Muscle layer of colon (tissue), 2 donors: ENCODE measurements at regions not wholly inside any gene's neighbourhood (a gene's known extent, or its start where the extent isn't known, plus 50 kb on each side); places are given as distances from the start of the nearest gene placed in this dataset.

Source experiments
- H3K27ac ChIP-seq: one replicate; pipeline ENCODE4 v1.7.0; 2013; ENCODE audit warnings: low read depth, mild to moderate bottlenecking, low read length, moderate library complexity
- H3K27me3 ChIP-seq, 2 donors: one replicate each; pipeline ENCODE4 v1.7.0; 2013; ENCODE audit warnings: low read length in 2 of 2, mild to moderate bottlenecking in 2 of 2; ENCODE audit not compliant: insufficient read depth in 2 of 2, control insufficient read depth in 1 of 2
- H3K36me3 ChIP-seq: one replicate; pipeline ENCODE4 v1.7.0; 2013; ENCODE audit warnings: mild to moderate bottlenecking, low read length; ENCODE audit not compliant: insufficient read depth
- H3K4me1 ChIP-seq: one replicate; pipeline ENCODE4 v1.7.0; 2013; ENCODE audit warnings: mild to moderate bottlenecking, low read length; ENCODE audit not compliant: insufficient read depth
- H3K4me3 ChIP-seq, 2 donors: one replicate each; pipeline ENCODE4 v1.7.0; 2013; ENCODE audit warnings: low read length in 2 of 2, low read depth in 1 of 2, mild to moderate bottlenecking in 1 of 2, moderate library complexity in 1 of 2
- H3K9ac ChIP-seq: one replicate; pipeline ENCODE4 v1.7.0; 2013; ENCODE audit warnings: low read length
- H3K9me3 ChIP-seq: one replicate; pipeline ENCODE4 v1.7.0; 2013; ENCODE audit warnings: mild to moderate bottlenecking, low read length
- donor health status: abdominal sarcoma.
- donor health status: Adenocarcinoma of cecum.

GRCh38 chr4:11895766-11896165 lies 467.1 kb upstream of the HS3ST1 start:
- Histone ChIP-seq H3K27me3 (no peaks in the 10 kb centered on the region), H3K27ac (no peak overlapping the region), H3K9ac (no peak overlapping the region), H3K4me3 (no peak overlapping the region), H3K9me3 (no peaks in the 10 kb centered on the region), H3K36me3 (no peaks in the 10 kb centered on the region), H3K4me1 (no peaks in the 10 kb centered on the region)

GRCh38 chr4:11894977-11895376 lies 466.3 kb upstream of the HS3ST1 start:
- H3K27me3 ChIP-seq: no peaks in the 10 kb centered on the region
- H3K9me3 ChIP-seq: no peaks in the 10 kb centered on the region
- H3K27ac ChIP-seq: no peak overlapping the region
- H3K9ac ChIP-seq: no peak overlapping the region
- no peak overlapping the region for H3K4me3 ChIP-seq
- H3K36me3 ChIP-seq: no peaks in the 10 kb centered on the region
- no peaks in the 10 kb centered on the region for H3K4me1 ChIP-seq

- Histone ChIP-seq H3K4me1 (no peaks in the 10 kb centered on the region), H3K27me3 (no peaks in the 10 kb centered on the region), H3K27ac (no peak overlapping the region), H3K4me3 (no peak overlapping the region), H3K9me3 (no peaks in the 10 kb centered on the region), H3K9ac (no peak overlapping the region), H3K36me3 (no peaks in the 10 kb centered on the region)
These were observed 465.5 kb upstream of the HS3ST1 start for GRCh38 chr4:11894221-11894620.

GRCh38 chr4:11889099-11889498 lies 460.4 kb upstream of the HS3ST1 start:
- Histone ChIP-seq H3K9me3 (no peaks in the 10 kb centered on the region), H3K4me3 (no peak overlapping the region), H3K36me3 (no peaks in the 10 kb centered on the region), H3K4me1 (no peaks in the 10 kb centered on the region), H3K27me3 (no peaks in the 10 kb centered on the region), H3K9ac (no peak overlapping the region), H3K27ac (no peak overlapping the region)

- H3K4me1 ChIP-seq: no peaks in the 10 kb centered on the region
These were observed 453.3 kb upstream of the HS3ST1 start for GRCh38 chr4:11881947-11882346.

GRCh38 chr4:11881364-11881763 lies 452.7 kb upstream of the HS3ST1 start:
- H3K36me3 ChIP-seq: no peaks in the 10 kb centered on the region

More at GRCh38 chr4:11881947-11882346, 453.3 kb upstream of the HS3ST1 start:
- Histone ChIP-seq H3K27me3 (no peaks in the 10 kb centered on the region), H3K9me3 (no peaks in the 10 kb centered on the region), H3K36me3 (no peaks in the 10 kb centered on the region), H3K27ac (no peak overlapping the region), H3K4me3 (no peak overlapping the region), H3K9ac (no peak overlapping the region)

GRCh38 chr4:11878241-11878640 lies 449.5 kb upstream of the HS3ST1 start:
- Histone ChIP-seq H3K4me1 (no peaks in the 10 kb centered on the region), H3K4me3 (no peak overlapping the region), H3K9ac (no peak overlapping the region), H3K36me3 (no peaks in the 10 kb centered on the region), H3K27ac (no peak overlapping the region), H3K27me3 (no peaks in the 10 kb centered on the region), H3K9me3 (no peaks in the 10 kb centered on the region)

More at GRCh38 chr4:11881364-11881763, 452.7 kb upstream of the HS3ST1 start:
- Histone ChIP-seq H3K27me3 (no peaks in the 10 kb centered on the region), H3K4me1 (no peaks in the 10 kb centered on the region), H3K9ac (no peak overlapping the region), H3K4me3 (no peak overlapping the region), H3K27ac (no peak overlapping the region), H3K9me3 (no peaks in the 10 kb centered on the region)

GRCh38 chr4:11876104-11876503 lies 447.4 kb upstream of the HS3ST1 start:
- Histone ChIP-seq H3K27ac (no peak overlapping the region), H3K4me1 (no peaks in the 10 kb centered on the region), H3K4me3 (no peak overlapping the region), H3K9me3 (no peaks in the 10 kb centered on the region), H3K9ac (no peak overlapping the region), H3K27me3 (no peaks in the 10 kb centered on the region), H3K36me3 (no peaks in the 10 kb centered on the region)

GRCh38 chr4:11869191-11869870 lies 440.6 kb upstream of the HS3ST1 start:
- Histone ChIP-seq H3K4me1 (no peaks in the 10 kb centered on the region), H3K9me3 (no peaks in the 10 kb centered on the region), H3K9ac (no peak overlapping the region), H3K4me3 (no peak overlapping the region), H3K27ac (no peak overlapping the region), H3K36me3 (no peaks in the 10 kb centered on the region), H3K27me3 (no peaks in the 10 kb centered on the region)

GRCh38 chr4:11866391-11866790 lies 437.7 kb upstream of the HS3ST1 start:
- Histone ChIP-seq H3K4me1 (no peaks in the 10 kb centered on the region), H3K9ac (no peak overlapping the region), H3K36me3 (no peaks in the 10 kb centered on the region), H3K27me3 (no peaks in the 10 kb centered on the region), H3K4me3 (no peak overlapping the region), H3K27ac (no peak overlapping the region), H3K9me3 (no peaks in the 10 kb centered on the region)

- no peak overlapping the region for H3K4me3 ChIP-seq
- H3K9ac ChIP-seq: no peak overlapping the region
- H3K27me3 ChIP-seq: no peaks in the 10 kb centered on the region
- no peaks in the 10 kb centered on the region for H3K9me3 ChIP-seq
- no peaks in the 10 kb centered on the region for H3K36me3 ChIP-seq
- H3K4me1 ChIP-seq: no peaks in the 10 kb centered on the region
- H3K27ac ChIP-seq: no peak overlapping the region
These were observed 432.3 kb upstream of the HS3ST1 start for GRCh38 chr4:11860996-11861395.

GRCh38 chr4:11857881-11858280 lies 429.2 kb upstream of the HS3ST1 start:
- Histone ChIP-seq H3K4me1 (no peaks in the 10 kb centered on the region), H3K9me3 (no peaks in the 10 kb centered on the region), H3K27ac (no peak overlapping the region), H3K9ac (no peak overlapping the region), H3K36me3 (no peaks in the 10 kb centered on the region), H3K27me3 (no peaks in the 10 kb centered on the region), H3K4me3 (no peak overlapping the region)
